ENCODE measurements at regions not wholly inside any gene's neighbourhood (a gene's known extent, or its start where the extent isn't known, plus 50 kb on each side); places are given as distances from the start of the nearest gene placed in this dataset.

DNA sequence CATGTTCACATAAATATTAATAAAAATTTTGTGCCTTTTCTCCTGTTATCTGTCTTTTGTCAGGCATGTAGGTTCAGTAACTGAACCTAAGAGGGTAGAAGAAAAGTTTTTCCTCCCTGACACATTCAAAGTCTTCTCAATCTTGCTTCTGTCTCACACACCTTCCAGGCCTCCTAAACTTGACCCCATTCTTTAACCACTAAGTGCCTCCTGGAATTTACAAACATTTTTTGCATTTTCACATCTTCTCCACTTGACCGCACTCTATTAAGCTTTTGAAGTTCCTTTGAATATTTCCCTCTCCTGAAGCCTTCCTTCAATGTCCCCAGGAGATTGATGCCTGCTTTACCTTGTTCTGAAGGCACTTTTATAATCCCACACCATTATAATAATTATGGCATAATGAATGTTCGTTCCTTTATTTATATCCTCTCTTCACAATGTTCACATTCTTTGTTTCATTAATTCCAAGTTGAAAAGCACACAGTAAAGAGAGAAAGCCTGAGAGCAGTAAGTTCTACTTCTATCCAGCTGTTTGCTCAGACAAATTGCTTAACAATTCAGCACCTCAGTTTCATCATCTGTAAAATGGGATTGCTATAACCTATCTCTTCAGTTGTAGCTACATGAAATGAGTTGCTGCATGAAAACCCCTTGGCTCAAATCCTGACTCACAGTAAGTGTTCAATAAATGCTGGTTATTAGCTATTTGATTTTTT, 184.8 kb upstream of the KLHL29 start:
- DNase-seq (ENCODE audit: extremely low read depth, low read depth), result no peak
- TF ChIP-seq, protein P1, sequence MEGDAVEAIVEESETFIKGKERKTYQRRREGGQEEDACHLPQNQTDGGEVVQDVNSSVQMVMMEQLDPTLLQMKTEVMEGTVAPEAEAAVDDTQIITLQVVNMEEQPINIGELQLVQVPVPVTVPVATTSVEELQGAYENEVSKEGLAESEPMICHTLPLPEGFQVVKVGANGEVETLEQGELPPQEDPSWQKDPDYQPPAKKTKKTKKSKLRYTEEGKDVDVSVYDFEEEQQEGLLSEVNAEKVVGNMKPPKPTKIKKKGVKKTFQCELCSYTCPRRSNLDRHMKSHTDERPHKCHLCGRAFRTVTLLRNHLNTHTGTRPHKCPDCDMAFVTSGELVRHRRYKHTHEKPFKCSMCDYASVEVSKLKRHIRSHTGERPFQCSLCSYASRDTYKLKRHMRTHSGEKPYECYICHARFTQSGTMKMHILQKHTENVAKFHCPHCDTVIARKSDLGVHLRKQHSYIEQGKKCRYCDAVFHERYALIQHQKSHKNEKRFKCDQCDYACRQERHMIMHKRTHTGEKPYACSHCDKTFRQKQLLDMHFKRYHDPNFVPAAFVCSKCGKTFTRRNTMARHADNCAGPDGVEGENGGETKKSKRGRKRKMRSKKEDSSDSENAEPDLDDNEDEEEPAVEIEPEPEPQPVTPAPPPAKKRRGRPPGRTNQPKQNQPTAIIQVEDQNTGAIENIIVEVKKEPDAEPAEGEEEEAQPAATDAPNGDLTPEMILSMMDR (IDR thresholded peaks at IDR 0.05; ENCODE audit: low read depth, low read length), result no peak

DNA sequence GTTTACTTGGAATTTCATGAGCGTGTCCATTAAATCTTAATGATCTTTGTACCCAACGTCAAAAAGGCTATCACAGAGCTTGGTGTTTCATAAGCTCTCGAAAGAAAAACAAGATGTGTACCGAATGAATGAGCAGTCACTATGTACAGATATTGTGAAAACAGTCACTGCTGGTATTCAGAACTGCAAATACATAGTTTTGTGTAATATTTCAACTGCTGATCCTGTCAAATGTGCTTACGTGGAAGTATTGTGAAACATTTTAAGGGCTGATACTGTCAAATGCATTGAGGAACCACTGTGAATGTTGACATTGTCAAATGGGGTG, 184.2 kb upstream of the KLHL29 start:
- TF ChIP-seq, protein P1 (IDR thresholded peaks at IDR 0.05; ENCODE audit: low read depth, low read length), result no peak
- no peak for DNase-seq (ENCODE audit: extremely low read depth, low read depth)

DNA sequence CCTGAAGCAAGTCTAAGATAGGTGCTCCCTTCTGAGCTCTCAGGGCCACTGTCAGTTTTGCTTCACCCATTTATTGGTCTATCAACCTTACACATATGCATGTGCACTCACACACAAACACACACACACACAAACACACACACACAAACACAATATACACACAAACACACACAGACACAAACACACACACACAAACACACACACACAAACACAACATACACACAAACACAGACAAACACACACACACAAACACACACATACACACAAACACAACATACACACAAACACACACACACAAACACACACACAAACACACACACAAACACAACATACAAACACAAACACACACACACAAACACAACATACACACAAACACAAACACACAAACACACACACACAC, 181.6 kb upstream of the KLHL29 start:
- TF ChIP-seq, protein P1 (IDR thresholded peaks at IDR 0.05; ENCODE audit: low read depth, low read length), result no peak
- no peak for DNase-seq (ENCODE audit: extremely low read depth, low read depth)

DNA sequence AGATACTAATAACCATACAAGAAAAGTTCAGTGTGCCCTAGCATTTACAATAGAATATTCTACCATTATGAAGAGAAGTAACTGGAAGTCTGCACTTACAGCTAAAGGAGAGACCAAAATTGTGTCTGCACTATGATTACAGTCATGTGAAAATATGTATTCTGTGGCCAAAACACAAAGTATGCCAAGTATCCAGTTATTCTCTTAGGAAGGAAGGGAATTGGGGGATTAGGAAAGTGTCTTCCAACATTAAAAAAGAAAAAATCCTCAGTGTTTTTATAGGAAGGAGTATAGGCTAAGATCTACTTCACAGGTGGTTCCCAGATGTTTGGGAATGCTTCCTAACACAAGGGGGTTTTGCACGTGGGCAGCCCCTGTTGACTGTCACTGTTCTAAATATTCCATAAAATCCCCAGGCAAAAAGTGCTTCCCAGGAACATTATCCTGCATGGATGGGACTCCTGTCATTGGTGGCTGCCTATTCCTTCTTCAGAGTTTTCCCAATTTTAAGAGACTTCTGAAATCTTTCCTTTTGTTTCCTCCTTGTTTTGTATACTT, 180.2 kb upstream of the KLHL29 start:
- TF ChIP-seq, protein P1 (IDR thresholded peaks at IDR 0.05; ENCODE audit: low read depth, low read length), result no peak
- no peak for DNase-seq (ENCODE audit: extremely low read depth, low read depth)

DNA sequence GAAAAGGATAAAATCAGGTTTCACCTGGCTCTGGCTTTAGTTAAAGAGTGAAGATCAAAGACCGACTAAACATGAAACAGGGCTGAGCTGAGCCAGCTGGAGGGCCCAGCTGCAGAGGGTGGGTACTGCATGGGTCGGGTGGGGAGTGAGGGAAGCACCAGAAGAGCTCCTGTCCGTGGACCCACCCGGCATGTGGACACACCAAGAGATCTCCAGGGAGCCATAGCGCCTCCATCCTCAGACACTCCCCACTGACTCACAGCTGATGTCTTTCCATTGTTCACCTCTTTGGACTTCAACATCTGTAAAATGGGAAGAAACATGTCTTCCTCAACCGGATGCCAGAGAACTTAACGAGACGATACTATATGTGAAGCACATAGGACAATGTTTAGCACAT, 178.3 kb upstream of the KLHL29 start:
- DNase-seq (ENCODE audit: extremely low read depth, low read depth), result no peak
- TF ChIP-seq, protein P1 (IDR thresholded peaks at IDR 0.05; ENCODE audit: low read depth, low read length), result no peak

DNA sequence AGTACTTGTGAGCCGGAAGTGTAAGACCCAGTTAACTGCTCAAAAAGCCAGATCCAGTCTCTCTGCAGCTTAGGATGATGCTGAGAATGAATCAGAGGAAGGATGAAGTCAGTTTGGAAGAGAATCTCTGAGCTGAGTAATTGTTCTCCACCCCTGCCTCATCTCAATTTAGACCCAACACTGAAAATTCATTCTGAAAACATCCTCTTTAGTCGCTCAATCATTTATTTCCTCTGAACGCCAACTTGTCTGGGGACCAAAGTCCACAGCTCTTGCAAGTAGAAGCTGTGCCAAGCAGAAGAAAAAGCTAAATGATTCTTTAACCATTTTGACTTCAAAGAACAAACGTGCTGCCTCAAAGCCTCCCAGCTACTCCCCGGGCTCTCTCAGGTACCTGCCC, 177.1 kb upstream of the KLHL29 start:
- TF ChIP-seq, protein P1 (IDR thresholded peaks at IDR 0.05; ENCODE audit: low read depth, low read length), result no peak
- no peak for DNase-seq (ENCODE audit: extremely low read depth, low read depth)

DNA sequence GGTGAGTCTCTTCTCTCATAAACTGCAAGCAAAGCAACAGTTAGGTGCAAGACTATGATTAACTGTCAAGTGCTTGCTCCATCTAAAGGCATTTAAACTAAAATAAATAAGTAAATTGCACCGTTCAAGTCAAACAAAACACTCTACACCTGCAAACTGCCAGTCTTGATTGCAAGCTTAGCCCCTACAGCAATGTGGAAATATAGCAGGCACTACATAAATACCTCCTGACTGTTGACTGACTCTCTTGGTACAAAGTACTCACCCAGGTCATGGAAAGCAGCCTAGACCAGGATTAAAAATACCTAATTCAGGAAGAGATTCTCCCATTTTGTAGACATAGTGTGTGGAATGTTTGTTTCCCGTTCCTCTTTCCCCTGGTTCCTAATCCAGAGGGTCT, 176.6 kb upstream of the KLHL29 start:
- TF ChIP-seq, protein P1 (IDR thresholded peaks at IDR 0.05; ENCODE audit: low read depth, low read length), result no peak
- DNase-seq (ENCODE audit: extremely low read depth, low read depth), result no peak
